ENCODE measurements at regions not wholly inside any gene's neighbourhood (a gene's known extent, or its start where the extent isn't known, plus 50 kb on each side); places are given as distances from the start of the nearest gene placed in this dataset.

DNA sequence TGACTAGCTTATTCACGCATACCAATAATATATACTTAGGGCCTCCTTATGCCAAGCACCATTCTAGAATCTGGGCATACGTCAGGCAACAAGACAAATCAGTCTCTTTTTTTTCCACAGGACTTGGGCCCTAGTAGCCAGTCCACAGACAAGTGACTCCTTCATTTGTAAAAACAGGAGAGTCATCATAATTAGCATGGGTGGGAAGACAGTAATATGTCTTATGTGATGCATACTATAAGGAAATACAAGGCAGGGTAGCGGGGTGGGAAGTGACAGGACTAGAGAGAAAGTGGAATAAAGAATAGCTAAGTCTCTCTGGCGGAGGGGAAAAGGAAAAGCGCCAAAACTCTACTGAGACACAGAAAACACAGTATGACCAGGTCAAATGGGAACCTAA is 439.6 kb upstream of the MDFIC2 start:
- TF ChIP-seq, protein P1, sequence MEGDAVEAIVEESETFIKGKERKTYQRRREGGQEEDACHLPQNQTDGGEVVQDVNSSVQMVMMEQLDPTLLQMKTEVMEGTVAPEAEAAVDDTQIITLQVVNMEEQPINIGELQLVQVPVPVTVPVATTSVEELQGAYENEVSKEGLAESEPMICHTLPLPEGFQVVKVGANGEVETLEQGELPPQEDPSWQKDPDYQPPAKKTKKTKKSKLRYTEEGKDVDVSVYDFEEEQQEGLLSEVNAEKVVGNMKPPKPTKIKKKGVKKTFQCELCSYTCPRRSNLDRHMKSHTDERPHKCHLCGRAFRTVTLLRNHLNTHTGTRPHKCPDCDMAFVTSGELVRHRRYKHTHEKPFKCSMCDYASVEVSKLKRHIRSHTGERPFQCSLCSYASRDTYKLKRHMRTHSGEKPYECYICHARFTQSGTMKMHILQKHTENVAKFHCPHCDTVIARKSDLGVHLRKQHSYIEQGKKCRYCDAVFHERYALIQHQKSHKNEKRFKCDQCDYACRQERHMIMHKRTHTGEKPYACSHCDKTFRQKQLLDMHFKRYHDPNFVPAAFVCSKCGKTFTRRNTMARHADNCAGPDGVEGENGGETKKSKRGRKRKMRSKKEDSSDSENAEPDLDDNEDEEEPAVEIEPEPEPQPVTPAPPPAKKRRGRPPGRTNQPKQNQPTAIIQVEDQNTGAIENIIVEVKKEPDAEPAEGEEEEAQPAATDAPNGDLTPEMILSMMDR (conservative IDR thresholded peaks at IDR 0.05 in 1 of 2, IDR thresholded peaks at IDR 0.05 in 1 of 2; ENCODE audit: extremely low read depth in 1 of 2, insufficient read depth in 1 of 2, low read depth in 1 of 2, low read length in 2 of 2) = no peak
- no peak for TF ChIP-seq EZH2 (IDR thresholded peaks at IDR 0.05; ENCODE audit: borderline replicate concordance, low read length)

All from mammary epithelial cell (primary cell).